ENCODE measurements at regions not wholly inside any gene's neighbourhood (a gene's known extent, or its start where the extent isn't known, plus 50 kb on each side); places are given as distances from the start of the nearest gene placed in this dataset.

- no peak overlapping the region for H3K4me3 ChIP-seq (ENCODE audit: low read depth, low read length)
- DNase-seq (ENCODE audit: low read depth), result no peak
- TF ChIP-seq CTCF (IDR thresholded peaks at IDR 0.05; ENCODE audit: low read depth, low read length, missing control alignments), result no peak
Observed at GRCh38 chr2:145599756-145600155, 1079.8 kb upstream of the ZEB2 start.

- no peak for TF ChIP-seq CTCF (IDR thresholded peaks at IDR 0.05; ENCODE audit: low read depth, low read length, missing control alignments)
- DNase-seq (ENCODE audit: low read depth), result no peak
- no peak overlapping the region for H3K4me3 ChIP-seq (ENCODE audit: low read depth, low read length)
Observed at GRCh38 chr2:145598434-145598833, 1078.5 kb upstream of the ZEB2 start.

GRCh38 chr2:145597809-145598208, 1077.9 kb upstream of the ZEB2 start:
- no peak overlapping the region for H3K4me3 ChIP-seq (ENCODE audit: low read depth, low read length)
- no peak for TF ChIP-seq CTCF (IDR thresholded peaks at IDR 0.05; ENCODE audit: low read depth, low read length, missing control alignments)
- no peak for DNase-seq (ENCODE audit: low read depth)

GRCh38 chr2:145597006-145597405, 1077.1 kb upstream of the ZEB2 start:
- no peak overlapping the region for H3K4me3 ChIP-seq (ENCODE audit: low read depth, low read length)
- no peak for TF ChIP-seq CTCF (IDR thresholded peaks at IDR 0.05; ENCODE audit: low read depth, low read length, missing control alignments)
- no peak for DNase-seq (ENCODE audit: low read depth)

- H3K4me3 ChIP-seq (ENCODE audit: low read depth, low read length), result no peak overlapping the region
- DNase-seq (ENCODE audit: low read depth), result no peak
- TF ChIP-seq CTCF (IDR thresholded peaks at IDR 0.05; ENCODE audit: low read depth, low read length, missing control alignments), result no peak
Observed at GRCh38 chr2:145596416-145596815, 1076.5 kb upstream of the ZEB2 start.

- no peak for DNase-seq (ENCODE audit: low read depth)
- TF ChIP-seq CTCF (IDR thresholded peaks at IDR 0.05; ENCODE audit: low read depth, low read length, missing control alignments), result no peak
- no peak overlapping the region for H3K4me3 ChIP-seq (ENCODE audit: low read depth, low read length)
Observed at GRCh38 chr2:145595296-145595695, 1075.4 kb upstream of the ZEB2 start.

- TF ChIP-seq CTCF (IDR thresholded peaks at IDR 0.05; ENCODE audit: low read depth, low read length, missing control alignments), result no peak
- no peak for DNase-seq (ENCODE audit: low read depth)
- H3K4me3 ChIP-seq (ENCODE audit: low read depth, low read length), result no peak overlapping the region
Observed at GRCh38 chr2:145593991-145594614, 1074.2 kb upstream of the ZEB2 start.

Measured in GM12864 (cell line).